ENCODE measurements at regions not wholly inside any gene's neighbourhood (a gene's known extent, or its start where the extent isn't known, plus 50 kb on each side); places are given as distances from the start of the nearest gene placed in this dataset.
A peak's percentile ranks its signal among the peaks of the same experiment; 100 is the strongest.

- H3K36me3 ChIP-seq: no peaks in the 10 kb centered on the region
- H3K4me3 ChIP-seq: no peak overlapping the region
- peaks cover 10% of the 10 kb centered on the region for H3K9me3 ChIP-seq
- no peak for TF ChIP-seq CTCF (IDR thresholded peaks at IDR 0.05)
- no peaks in the 10 kb centered on the region for H3K4me1 ChIP-seq
- H3K27ac ChIP-seq: no peak overlapping the region
- ATAC-seq: no peak
- intact Hi-C loops (cut with DNase I): no loop called here
- H3K27me3 ChIP-seq (ENCODE audit: low read depth): no peaks in the 10 kb centered on the region
- no peak for DNase-seq
Observed at GRCh38 chr2:222351035-222351434, 52.2 kb upstream of the PAX3 start.

GRCh38 chr2:222352981-222353380 is 54.2 kb upstream of the PAX3 start:
- Histone ChIP-seq H3K36me3 (no peaks in the 10 kb centered on the region), H3K27ac (no peak overlapping the region), H3K4me3 (no peak overlapping the region), H3K9me3 (peaks cover 10% of the 10 kb centered on the region), H3K4me1 (no peaks in the 10 kb centered on the region), H3K27me3 (ENCODE audit: low read depth) (no peaks in the 10 kb centered on the region)
- DNase-seq: no peak
- no peak for TF ChIP-seq CTCF (IDR thresholded peaks at IDR 0.05)
- no peak for ATAC-seq
- intact Hi-C loops (cut with DNase I): no loop called here

- intact Hi-C loops (cut with DNase I): no loop called here
- Histone ChIP-seq H3K4me3 (no peak overlapping the region), H3K4me1 (no peaks in the 10 kb centered on the region), H3K27me3 (ENCODE audit: low read depth) (no peaks in the 10 kb centered on the region), H3K36me3 (no peaks in the 10 kb centered on the region), H3K27ac (no peak overlapping the region), H3K9me3 (peaks cover 10% of the 10 kb centered on the region)
- ATAC-seq (no peak), DNase-seq (no peak)
- no peak for TF ChIP-seq CTCF (IDR thresholded peaks at IDR 0.05)
Observed at GRCh38 chr2:222353993-222354392, 55.2 kb upstream of the PAX3 start.

GRCh38 chr2:222355860-222356259 is 57.1 kb upstream of the PAX3 start:
- H3K9me3 ChIP-seq: peaks cover 10% of the 10 kb centered on the region
- no peak for ATAC-seq
- no peaks in the 10 kb centered on the region for H3K4me1 ChIP-seq
- H3K36me3 ChIP-seq: no peaks in the 10 kb centered on the region
- no peak for TF ChIP-seq CTCF (IDR thresholded peaks at IDR 0.05)
- no peak for DNase-seq
- intact Hi-C loops (cut with DNase I): no loop called here
- no peak overlapping the region for H3K4me3 ChIP-seq
- H3K27ac ChIP-seq: no peak overlapping the region
- no peaks in the 10 kb centered on the region for H3K27me3 ChIP-seq (ENCODE audit: low read depth)

- no peak overlapping the region for H3K4me3 ChIP-seq
- ATAC-seq (no peak), DNase-seq (no peak)
- no peaks in the 10 kb centered on the region for H3K27me3 ChIP-seq (ENCODE audit: low read depth)
- no peaks in the 10 kb centered on the region for H3K9me3 ChIP-seq
- intact Hi-C loops (cut with DNase I): no loop called here
- no peak for TF ChIP-seq CTCF (IDR thresholded peaks at IDR 0.05)
- H3K27ac ChIP-seq: no peak overlapping the region
- no peaks in the 10 kb centered on the region for H3K36me3 ChIP-seq
- no peaks in the 10 kb centered on the region for H3K4me1 ChIP-seq
Observed at GRCh38 chr2:222357930-222358329, 59.1 kb upstream of the PAX3 start.

- no peak for TF ChIP-seq CTCF (IDR thresholded peaks at IDR 0.05)
- ATAC-seq: peak; percentile 67 to 74
- Histone ChIP-seq H3K9me3 (no peaks in the 10 kb centered on the region), H3K4me3 (no peak overlapping the region), H3K4me1 (no peaks in the 10 kb centered on the region), H3K27ac (no peak overlapping the region), H3K27me3 (ENCODE audit: low read depth) (no peaks in the 10 kb centered on the region), H3K36me3 (no peaks in the 10 kb centered on the region)
- intact Hi-C loops (cut with DNase I): no loop called here
- DNase-seq: peak; percentile 50
Observed at GRCh38 chr2:222358876-222359275, 60.1 kb upstream of the PAX3 start.
